HEK293 (cell line): ENCODE measurements at regions not wholly inside any gene's neighbourhood (a gene's known extent, or its start where the extent isn't known, plus 50 kb on each side); places are given as distances from the start of the nearest gene placed in this dataset.

ENCODE experiments used
- CTCF ChIP-seq: fragments of 450-650 bp; formaldehyde crosslinking; IDR thresholded peaks from 2 replicates; pipeline ENCODE4 v1.5.1; 2016; ENCODE audit warnings: missing biosample characterization, missing genetic modification characterization
- INSM2 ChIP-seq: fragments of 450-650 bp; formaldehyde crosslinking; IDR thresholded peaks from 2 replicates; pipeline ENCODE4 v1.5.1; 2016; ENCODE audit warnings: missing biosample characterization, missing genetic modification characterization
- KLF7 ChIP-seq: fragments of 450-650 bp; formaldehyde crosslinking; IDR thresholded peaks from 2 replicates; pipeline ENCODE4 v1.5.1; 2016; ENCODE audit warnings: missing biosample characterization, missing genetic modification characterization, borderline replicate concordance
- SCRT1 ChIP-seq: fragments of 450-650 bp; formaldehyde crosslinking; IDR thresholded peaks from 2 replicates; pipeline ENCODE4 v1.5.1; 2016; ENCODE audit warnings: missing biosample characterization, missing genetic modification characterization, borderline replicate concordance
- ZNF274 ChIP-seq, 2 experiments: fragments of 200-500 bp in 1 of 2; fragments of 450-650 bp in 1 of 2; sonication (Bioruptor generic) in 1 of 2; formaldehyde crosslinking in 1 of 2; IDR thresholded peaks; 2 replicates each; pipeline versions ENCODE4 v1.5.1 to v1.6.1; 2014 to 2016; ENCODE audit warnings: borderline replicate concordance in 1 of 2, inconsistent platforms in 1 of 2, low read length in 1 of 2, missing biosample characterization in 1 of 2, missing genetic modification characterization in 1 of 2
- ZNF404 ChIP-seq: fragments of 450-650 bp; formaldehyde crosslinking; IDR thresholded peaks from 2 replicates; pipeline ENCODE4 v1.5.1; 2017; ENCODE audit warnings: missing biosample characterization, missing genetic modification characterization
- ZNF549 ChIP-seq: fragments of 450-650 bp; IDR thresholded peaks from 2 replicates; pipeline ENCODE4 v1.5.1; 2018; ENCODE audit warnings: missing biosample characterization, missing genetic modification characterization, mild to moderate bottlenecking, inconsistent platforms, moderate library complexity

DNA sequence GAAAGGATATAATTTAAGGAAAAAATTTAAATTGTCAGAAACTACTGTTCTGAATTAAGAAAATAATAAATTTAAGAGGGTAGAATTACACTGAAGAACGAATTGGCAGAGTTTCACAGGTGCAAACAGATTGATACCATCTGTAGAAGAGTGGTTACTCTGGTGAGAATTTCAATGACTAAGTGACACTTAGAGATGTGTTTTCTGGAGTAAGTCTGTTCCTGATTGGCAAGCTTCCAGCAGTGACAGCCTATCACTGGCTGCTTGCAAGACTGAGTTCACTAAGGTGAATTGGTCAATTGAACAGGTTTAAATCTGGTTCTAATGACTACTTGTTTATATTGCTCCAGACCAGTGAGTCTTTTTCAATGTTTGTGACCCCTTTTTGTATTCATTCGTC is 838.2 kb upstream of the RGS18 start:
- TF ChIP-seq ZNF549 (tag by site-specific recombination) (no peak), CTCF (tag by site-specific recombination) (no peak), ZNF404 (no peak), INSM2 (tag by site-specific recombination) (no peak), SCRT1 (no peak), KLF7 (no peak), ZNF274 (IDR thresholded peaks at IDR 0.05; ENCODE audit: low read length) (no peak), ZNF274 (tag by site-specific recombination; IDR thresholded peaks at IDR 0.05; ENCODE audit: borderline replicate concordance) (no peak)
